Activated T-cell treated with anti-CD3 and anti-CD28 coated beads for 4 hours (primary cell): ENCODE measurements at regions not wholly inside any gene's neighbourhood (a gene's known extent, or its start where the extent isn't known, plus 50 kb on each side); places are given as distances from the start of the nearest gene placed in this dataset.
"Not testable (repeated sequence)": the region's sequence is repeated elsewhere in the genome, so short reads cannot be mapped to it uniquely, and the experiment has no call there.

Experiments used
- DNase-seq: peaks from one replicate; pipeline ENCODE4 v3.0.0-alpha.2; 2020

GRCh38 chr22:22346401-22347107, 102.0 kb downstream of the VPREB1 start:
- DNase-seq, result no peak

- DNase-seq, result no peak
Observed at GRCh38 chr22:22348127-22348814, 103.7 kb downstream of the VPREB1 start.

- no peak for DNase-seq
Observed at GRCh38 chr22:22348815-22349454, 104.3 kb downstream of the VPREB1 start.

- DNase-seq, result no peak
Observed at GRCh38 chr22:22349455-22349836, 104.9 kb downstream of the VPREB1 start.

- DNase-seq, result no peak
Observed at GRCh38 chr22:22351366-22351765, 106.8 kb downstream of the VPREB1 start.

GRCh38 chr22:22352371-22352999, 107.9 kb downstream of the VPREB1 start:
- no peak for DNase-seq

GRCh38 chr22:22355096-22355834, 110.7 kb downstream of the VPREB1 start:
- DNase-seq, result no peak

- peak; percentile 56 for DNase-seq
Observed at GRCh38 chr22:22357024-22357883, 112.7 kb downstream of the VPREB1 start.

- DNase-seq, result no peak
Observed at GRCh38 chr22:22358152-22358551, 113.6 kb downstream of the VPREB1 start.

- no peak for DNase-seq
Observed at GRCh38 chr22:22358686-22359085, 114.1 kb downstream of the VPREB1 start.

- DNase-seq, result no peak
Observed at GRCh38 chr22:22359465-22359864, 114.9 kb downstream of the VPREB1 start.

GRCh38 chr22:22360014-22360413, 115.4 kb downstream of the VPREB1 start:
- no peak for DNase-seq

GRCh38 chr22:22362311-22362710, 117.7 kb downstream of the VPREB1 start:
- DNase-seq, result no peak

GRCh38 chr22:22362936-22363335, 118.3 kb downstream of the VPREB1 start:
- no peak for DNase-seq

- DNase-seq, result no peak
Observed at GRCh38 chr22:22364207-22364606, 119.6 kb downstream of the VPREB1 start.

- no peak for DNase-seq
Observed at GRCh38 chr22:22366537-22366936, 122.0 kb downstream of the VPREB1 start.

- DNase-seq, result no peak
Observed at GRCh38 chr22:22368516-22368915, 123.9 kb downstream of the VPREB1 start.

GRCh38 chr22:22369219-22369963, 124.8 kb downstream of the VPREB1 start:
- DNase-seq, result not testable (repeated sequence)

- DNase-seq, result no peak
Observed at GRCh38 chr22:22369964-22370270, 125.3 kb downstream of the VPREB1 start.

- no peak for DNase-seq
Observed at GRCh38 chr22:22371031-22371541, 126.5 kb downstream of the VPREB1 start.

GRCh38 chr22:22372086-22372485, 127.5 kb downstream of the VPREB1 start:
- no peak for DNase-seq
